Cardiac muscle cell (in vitro differentiated cells and primary cell): ENCODE measurements at regions not wholly inside any gene's neighbourhood (a gene's known extent, or its start where the extent isn't known, plus 50 kb on each side); places are given as distances from the start of the nearest gene placed in this dataset.

Source experiments
- DNase-seq, 2 donors: peaks; one replicate each; pipeline versions ENCODE4 v3.0.0 to v3.0.0-alpha.2; 2010 to 2017; ENCODE audit warnings: low read depth in 1 of 2, low spot score in 1 of 2
- H3K27ac ChIP-seq: fragments of 200-600 bp; sonication (generic); 2 replicates; pipeline ENCODE4 v1.5.1; 2016
- H3K27me3 ChIP-seq: fragments of 200-600 bp; sonication (generic); 2 replicates; pipeline ENCODE4 v1.6.0; 2016; ENCODE audit warnings: control low read depth
- H3K36me3 ChIP-seq: fragments of 200-600 bp; sonication (generic); 2 replicates; pipeline ENCODE4 v1.5.1; 2016; ENCODE audit warnings: control low read depth
- H3K4me1 ChIP-seq: fragments of 200-600 bp; sonication (generic); 2 replicates; pipeline ENCODE4 v1.8.1; 2017; ENCODE audit warnings: low read depth, mild to moderate bottlenecking, mixed run types
- H3K4me3 ChIP-seq: fragments of 200-600 bp; sonication (generic); 2 replicates; pipeline ENCODE4 v1.5.1; 2016; ENCODE audit warnings: mild to moderate bottlenecking
- H3K9me3 ChIP-seq: fragments of 200-600 bp; sonication (generic); 2 replicates; pipeline ENCODE4 v1.5.1; 2017; ENCODE audit warnings: low read depth, mild to moderate bottlenecking, control low read depth
- CTCF ChIP-seq: IDR thresholded peaks from 2 replicates; pipeline ENCODE4 v1.5.1; 2012; ENCODE audit warnings: low read depth, mild to moderate bottlenecking, low read length

GRCh38 chr4:85221606-85222005 is 253.3 kb upstream of the ARHGAP24 start:
- no peaks in the 10 kb centered on the region for H3K27me3 ChIP-seq
- H3K27ac ChIP-seq: no peak overlapping the region
- no peak for TF ChIP-seq CTCF
- H3K4me1 ChIP-seq: no peaks in the 10 kb centered on the region
- H3K36me3 ChIP-seq: no peaks in the 10 kb centered on the region
- no peak for DNase-seq
- no peak overlapping the region for H3K4me3 ChIP-seq
- no peaks in the 10 kb centered on the region for H3K9me3 ChIP-seq

DNA sequence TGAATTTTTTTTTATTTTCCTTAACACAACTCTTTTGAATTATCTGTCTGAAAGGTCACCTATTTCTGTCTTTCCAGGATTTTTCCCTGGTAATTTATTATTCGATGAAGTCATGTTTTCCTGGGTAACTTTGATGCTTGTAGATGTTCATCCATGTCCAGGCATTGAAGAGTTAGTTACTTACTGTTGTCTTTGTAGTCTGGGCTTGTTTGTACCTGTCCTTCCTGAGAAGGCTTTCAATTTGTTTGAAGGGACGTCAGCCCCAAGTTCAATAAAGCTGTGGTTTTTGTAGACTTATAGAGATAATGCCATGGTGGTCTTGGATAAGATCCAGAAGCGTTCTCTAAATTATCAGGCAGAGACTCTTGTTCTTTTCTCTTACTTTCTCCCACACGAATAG is 252.4 kb upstream of the ARHGAP24 start:
- Histone ChIP-seq H3K27ac (no peak overlapping the region), H3K4me3 (no peak overlapping the region), H3K27me3 (no peaks in the 10 kb centered on the region), H3K9me3 (no peaks in the 10 kb centered on the region), H3K4me1 (no peaks in the 10 kb centered on the region), H3K36me3 (no peaks in the 10 kb centered on the region)
- no peak for TF ChIP-seq CTCF
- DNase-seq: no peak

- no peak for TF ChIP-seq CTCF
- no peaks in the 10 kb centered on the region for H3K36me3 ChIP-seq
- H3K27me3 ChIP-seq: no peaks in the 10 kb centered on the region
- H3K9me3 ChIP-seq: no peaks in the 10 kb centered on the region
- H3K4me3 ChIP-seq: no peak overlapping the region
- no peaks in the 10 kb centered on the region for H3K4me1 ChIP-seq
- no peak for DNase-seq
- H3K27ac ChIP-seq: no peak overlapping the region
These were observed 246.7 kb upstream of the ARHGAP24 start for GRCh38 chr4:85228264-85228663.

DNA sequence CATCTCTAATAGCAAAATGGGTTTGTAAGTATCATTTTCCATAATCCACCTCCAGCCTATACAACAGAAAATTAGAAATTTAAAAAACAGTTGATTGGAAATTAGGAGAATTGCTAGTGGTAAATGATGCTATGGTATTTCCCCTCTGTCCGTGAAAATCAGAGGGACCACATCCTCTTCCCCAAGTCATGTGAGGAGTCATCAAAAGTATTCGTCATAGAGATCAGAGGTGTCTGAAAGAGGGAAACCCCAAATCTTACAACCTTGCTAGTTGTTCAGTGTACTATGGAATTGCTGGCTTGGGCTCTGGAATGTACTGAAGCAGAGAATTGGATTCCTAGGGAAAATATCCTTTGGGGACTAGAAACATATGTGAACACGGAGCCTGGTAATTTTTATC is 241.4 kb upstream of the ARHGAP24 start:
- Histone ChIP-seq H3K36me3 (no peaks in the 10 kb centered on the region), H3K4me1 (no peaks in the 10 kb centered on the region), H3K27ac (no peak overlapping the region), H3K4me3 (no peak overlapping the region), H3K27me3 (no peaks in the 10 kb centered on the region), H3K9me3 (no peaks in the 10 kb centered on the region)
- no peak for TF ChIP-seq CTCF
- DNase-seq: no peak

- no peaks in the 10 kb centered on the region for H3K36me3 ChIP-seq
- H3K4me3 ChIP-seq: no peak overlapping the region
- H3K27me3 ChIP-seq: no peaks in the 10 kb centered on the region
- peak; percentile 5 to 8 for DNase-seq
- TF ChIP-seq CTCF: no peak
- no peak overlapping the region for H3K27ac ChIP-seq
- no peaks in the 10 kb centered on the region for H3K9me3 ChIP-seq
- H3K4me1 ChIP-seq: no peaks in the 10 kb centered on the region
These were observed 231.1 kb upstream of the ARHGAP24 start for GRCh38 chr4:85243857-85244256.

GRCh38 chr4:85244638-85245037 is 230.3 kb upstream of the ARHGAP24 start:
- no peaks in the 10 kb centered on the region for H3K4me1 ChIP-seq
- no peak for TF ChIP-seq CTCF
- no peak for DNase-seq
- H3K4me3 ChIP-seq: no peak overlapping the region
- H3K36me3 ChIP-seq: no peaks in the 10 kb centered on the region
- H3K9me3 ChIP-seq: no peaks in the 10 kb centered on the region
- no peak overlapping the region for H3K27ac ChIP-seq
- H3K27me3 ChIP-seq: no peaks in the 10 kb centered on the region
